ENCODE measurements at regions not wholly inside any gene's neighbourhood (a gene's known extent, or its start where the extent isn't known, plus 50 kb on each side); places are given as distances from the start of the nearest gene placed in this dataset.
"Not testable (repeated sequence)": the region's sequence is repeated elsewhere in the genome, so short reads cannot be mapped to it uniquely, and the experiment has no call there.

DNA sequence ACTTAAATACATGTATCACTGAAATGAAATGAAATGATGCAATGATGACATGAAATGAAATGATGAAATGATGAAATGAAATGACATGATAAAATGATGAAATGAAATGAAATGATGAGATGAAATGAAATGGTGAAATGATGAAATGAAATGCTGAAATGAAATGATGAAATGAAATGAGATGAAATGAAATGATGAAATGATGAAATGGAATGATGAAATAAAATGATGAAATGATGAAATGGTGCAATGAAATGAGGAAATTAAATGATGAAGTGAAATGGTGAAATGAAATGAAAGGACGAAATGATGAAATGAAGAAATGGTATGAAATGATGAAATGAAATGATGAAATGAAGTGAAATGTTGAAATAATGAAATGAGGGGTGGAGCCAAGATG is 3937.8 kb downstream of the SRGAP2C start:
- H2BK20ac ChIP-seq (ENCODE audit: low read depth, low read length, poor library complexity, severe bottlenecking); H3K56ac ChIP-seq (ENCODE audit: insufficient read length, low read depth, low read length); H3K79me1 ChIP-seq (ENCODE audit: insufficient read depth, low read depth, low read length, poor library complexity, severe bottlenecking); H3K14ac ChIP-seq (ENCODE audit: insufficient read depth, low read length); H3K4me2 ChIP-seq (ENCODE audit: insufficient read depth, insufficient read length, low read length); H2AK5ac ChIP-seq (ENCODE audit: insufficient read length, low read length); H3K27ac ChIP-seq (ENCODE audit: insufficient read length, low read depth, low read length); H3T11ph ChIP-seq (ENCODE audit: low read length); H3K9ac ChIP-seq (ENCODE audit: extremely low read depth, insufficient read length, low read length); H3K23ac ChIP-seq (ENCODE audit: insufficient read length, low read depth, low read length); H2BK15ac ChIP-seq (ENCODE audit: low read depth, low read length); H4K5ac ChIP-seq (ENCODE audit: insufficient read length, low read depth, low read length); H3K27me3 Mint-ChIP-seq (ENCODE audit: low read depth); H3K4me3 Mint-ChIP-seq; H3K4me1 Mint-ChIP-seq; H3K27me3 ChIP-seq (ENCODE audit: insufficient read depth, low read length); H3K79me2 ChIP-seq (ENCODE audit: insufficient read depth, low read length); H4K8ac ChIP-seq (replicated peaks; ENCODE audit: insufficient read length, low read depth, low read length); H2BK12ac ChIP-seq (ENCODE audit: insufficient read length, low read depth, low read length); H3K4me1 ChIP-seq (ENCODE audit: insufficient read depth, low read length); H2AFZ ChIP-seq (ENCODE audit: low read length); H4K20me1 ChIP-seq (ENCODE audit: control insufficient read depth, insufficient read depth, insufficient read length); H3K23me2 ChIP-seq (ENCODE audit: insufficient read length, low read depth, low read length, poor library complexity, severe bottlenecking); H4K91ac ChIP-seq (ENCODE audit: insufficient read length, low read depth, low read length); H2BK120ac ChIP-seq (ENCODE audit: low read depth, low read length, poor library complexity, severe bottlenecking); H3K4ac ChIP-seq (ENCODE audit: low read depth, low read length); DNase-seq; H3K27ac Mint-ChIP-seq; H3K18ac ChIP-seq (ENCODE audit: insufficient read length, low read depth, low read length); H2BK5ac ChIP-seq (ENCODE audit: insufficient read length, low read length): not testable (repeated sequence)
- 100% methylated on average over 1 of the region's 1 CpG for WGBS (ENCODE audit: extremely low coverage, insufficient read length, low lambda C conversion rate)
- Mint-ChIP-seq H3K9me3 (peaks cover 83 to 84% of the 10 kb centered on the region in 2 experiments), H3K36me3 (ENCODE audit: insufficient read depth in 1 of 3, low read depth in 3 of 3) (peaks cover 9 to 21% (median 17%) of the 10 kb centered on the region in 3 experiments)
- H3K9me3 ChIP-seq (ENCODE audit: control insufficient read depth, low read depth, low read length), result peaks cover 11% of the 10 kb centered on the region

Measured in H9 (cell line).